Neutrophil (primary cell): ENCODE measurements at regions not wholly inside any gene's neighbourhood (a gene's known extent, or its start where the extent isn't known, plus 50 kb on each side); places are given as distances from the start of the nearest gene placed in this dataset.

ENCODE experiments used
- H3K27ac ChIP-seq: fragments of 200-600 bp; sonication (generic); 2 replicates; pipeline ENCODE4 v1.5.1; 2016; ENCODE audit warnings: mild to moderate bottlenecking, moderate library complexity
- H3K27me3 ChIP-seq: fragments of 200-600 bp; sonication (generic); 2 replicates; pipeline ENCODE4 v1.6.0; 2016; ENCODE audit warnings: mild to moderate bottlenecking
- H3K36me3 ChIP-seq: fragments of 200-600 bp; sonication (generic); 2 replicates; pipeline ENCODE4 v1.5.1; 2017
- H3K4me1 ChIP-seq, 2 experiments: fragments of 200-600 bp in 1 of 2; sonication (generic) in 1 of 2; 1 replicate in 1 of 2; 2 replicates in 1 of 2; pipeline versions ENCODE4 v1.5.1 to v1.6.1; 2013 to 2016; ENCODE audit warnings: low read depth in 1 of 2, low read length in 1 of 2, mild to moderate bottlenecking in 1 of 2, moderate library complexity in 1 of 2; ENCODE audit not compliant: control insufficient read depth in 1 of 2, insufficient read depth in 1 of 2
- H3K4me3 ChIP-seq, 2 experiments: fragments of 200-600 bp in 1 of 2; sonication (generic) in 1 of 2; 1 replicate in 1 of 2; 2 replicates in 1 of 2; pipeline ENCODE4 v1.5.1; 2013 to 2016; ENCODE audit warnings: low read depth in 1 of 2, low read length in 1 of 2, mild to moderate bottlenecking in 1 of 2, moderate library complexity in 1 of 2
- H3K9me3 ChIP-seq: fragments of 200-600 bp; sonication (generic); 2 replicates; pipeline ENCODE4 v1.5.1; 2016
- CTCF ChIP-seq: fragments of 200-600 bp; sonication (generic); IDR thresholded peaks from 2 replicates; pipeline ENCODE4 v1.5.1; 2016; ENCODE audit warnings: antibody characterized with exemption

GRCh38 chr16:76204249-76204648, 73.0 kb upstream of the CNTNAP4 start:
- no peak for TF ChIP-seq CTCF
- Histone ChIP-seq H3K36me3 (no peaks in the 10 kb centered on the region), H3K27ac (no peak overlapping the region), H3K27me3 (no peaks in the 10 kb centered on the region), H3K9me3 (no peaks in the 10 kb centered on the region), H3K4me3 (no peak overlapping the region), H3K4me1 (no peaks in the 10 kb centered on the region)

- H3K9me3 ChIP-seq = no peaks in the 10 kb centered on the region
- H3K36me3 ChIP-seq = no peaks in the 10 kb centered on the region
- TF ChIP-seq CTCF = no peak
- no peak overlapping the region for H3K27ac ChIP-seq
- H3K4me3 ChIP-seq = no peak overlapping the region
- no peaks in the 10 kb centered on the region for H3K4me1 ChIP-seq
- no peaks in the 10 kb centered on the region for H3K27me3 ChIP-seq
These were observed 69.9 kb upstream of the CNTNAP4 start for GRCh38 chr16:76207270-76207669.

GRCh38 chr16:76210157-76210556, 67.0 kb upstream of the CNTNAP4 start:
- H3K4me3 ChIP-seq = no peak overlapping the region
- H3K9me3 ChIP-seq = no peaks in the 10 kb centered on the region
- H3K27me3 ChIP-seq = no peaks in the 10 kb centered on the region
- no peak for TF ChIP-seq CTCF
- no peaks in the 10 kb centered on the region for H3K36me3 ChIP-seq
- no peak overlapping the region for H3K27ac ChIP-seq
- H3K4me1 ChIP-seq = no peaks in the 10 kb centered on the region

GRCh38 chr16:76213860-76214259, 63.3 kb upstream of the CNTNAP4 start:
- Histone ChIP-seq H3K27me3 (no peaks in the 10 kb centered on the region), H3K36me3 (no peaks in the 10 kb centered on the region), H3K27ac (no peak overlapping the region), H3K4me3 (no peak overlapping the region), H3K9me3 (no peaks in the 10 kb centered on the region), H3K4me1 (no peaks in the 10 kb centered on the region)
- no peak for TF ChIP-seq CTCF

GRCh38 chr16:76214856-76215255, 62.3 kb upstream of the CNTNAP4 start:
- Histone ChIP-seq H3K36me3 (no peaks in the 10 kb centered on the region), H3K9me3 (no peaks in the 10 kb centered on the region), H3K4me3 (no peak overlapping the region), H3K27ac (no peak overlapping the region), H3K27me3 (no peaks in the 10 kb centered on the region), H3K4me1 (no peaks in the 10 kb centered on the region)
- TF ChIP-seq CTCF = no peak

- Histone ChIP-seq H3K27ac (no peak overlapping the region), H3K4me1 (no peaks in the 10 kb centered on the region), H3K9me3 (no peaks in the 10 kb centered on the region)
These were observed 55.1 kb upstream of the CNTNAP4 start for GRCh38 chr16:76222087-76222486.

More at GRCh38 chr16:76222087-76222486, 55.1 kb upstream of the CNTNAP4 start:
- TF ChIP-seq CTCF = no peak
- Histone ChIP-seq H3K27me3 (no peaks in the 10 kb centered on the region), H3K4me3 (no peak overlapping the region), H3K36me3 (no peaks in the 10 kb centered on the region)
